T-helper 1 cell (primary cell): ENCODE measurements at regions not wholly inside any gene's neighbourhood (a gene's known extent, or its start where the extent isn't known, plus 50 kb on each side); places are given as distances from the start of the nearest gene placed in this dataset.
"Not testable (repeated sequence)": the region's sequence is repeated elsewhere in the genome, so short reads cannot be mapped to it uniquely, and the experiment has no call there.

Experiments used
- DNase-seq, 5 donors: peaks; one replicate each; pipeline ENCODE4 v3.0.0-alpha.2; 2012 to 2020

GRCh38 chr3:66552846-66553245, 52.0 kb upstream of the LRIG1 start:
- DNase-seq, result no peak

- DNase-seq, result no peak
Measured at GRCh38 chr3:66553441-66554113, 52.8 kb upstream of the LRIG1 start.

GRCh38 chr3:66554178-66554577, 53.4 kb upstream of the LRIG1 start:
- no peak for DNase-seq

GRCh38 chr3:66555214-66555844, 54.5 kb upstream of the LRIG1 start:
- no peak for DNase-seq

- DNase-seq, result no peak
Measured at GRCh38 chr3:66557170-66557569, 56.3 kb upstream of the LRIG1 start.

- not testable (repeated sequence) for DNase-seq
Measured at GRCh38 chr3:66559924-66560323, 59.1 kb upstream of the LRIG1 start.

GRCh38 chr3:66561367-66561766, 60.5 kb upstream of the LRIG1 start:
- DNase-seq, result peak in 1 of 5 donors; percentile 3

GRCh38 chr3:66565301-66565700, 64.5 kb upstream of the LRIG1 start:
- no peak for DNase-seq

GRCh38 chr3:66567077-66567476, 66.3 kb upstream of the LRIG1 start:
- no peak for DNase-seq

- no peak for DNase-seq
Measured at GRCh38 chr3:66572090-66572675, 71.4 kb upstream of the LRIG1 start.

GRCh38 chr3:66572938-66573710, 72.3 kb upstream of the LRIG1 start:
- DNase-seq, result no peak

GRCh38 chr3:66574091-66574490, 73.3 kb upstream of the LRIG1 start:
- DNase-seq, result no peak

GRCh38 chr3:66577426-66578203, 76.8 kb upstream of the LRIG1 start:
- no peak for DNase-seq

GRCh38 chr3:66581256-66581655, 80.4 kb upstream of the LRIG1 start:
- DNase-seq, result no peak

GRCh38 chr3:66582721-66583423, 82.0 kb upstream of the LRIG1 start:
- peak; percentile 8 to 48 (median 40) for DNase-seq

- DNase-seq, result no peak
Measured at GRCh38 chr3:66583424-66584040, 82.7 kb upstream of the LRIG1 start.

GRCh38 chr3:66585520-66586095, 84.8 kb upstream of the LRIG1 start:
- DNase-seq, result no peak

- DNase-seq, result no peak
Measured at GRCh38 chr3:66586853-66587252, 86.0 kb upstream of the LRIG1 start.

- DNase-seq, result no peak
Measured at GRCh38 chr3:66588340-66588847, 87.6 kb upstream of the LRIG1 start.

GRCh38 chr3:66592016-66592761, 91.4 kb upstream of the LRIG1 start:
- DNase-seq, result no peak
